ENCODE measurements at regions not wholly inside any gene's neighbourhood (a gene's known extent, or its start where the extent isn't known, plus 50 kb on each side); places are given as distances from the start of the nearest gene placed in this dataset.

GRCh38 chr3:8319935-8320634 lies 181.5 kb upstream of the LMCD1 start:
- no peak for TF ChIP-seq EZH2phosphoT487 (IDR thresholded peaks at IDR 0.05; ENCODE audit: low read depth, severe bottlenecking, unreplicated experiment)
- TF ChIP-seq CTCF (IDR thresholded peaks at IDR 0.05; ENCODE audit: poor library complexity) = no peak
- TF ChIP-seq EZH2 (IDR thresholded peaks at IDR 0.05; ENCODE audit: borderline replicate concordance) = no peak

GRCh38 chr3:8320711-8321458 lies 180.7 kb upstream of the LMCD1 start:
- no peak overlapping the region for H2AFZ ChIP-seq
- 71% methylated on average over 6 of the region's 6 CpGs for WGBS (ENCODE audit: low lambda C conversion rate, missing lambda C conversion rate)
- H3K27ac ChIP-seq = no peak overlapping the region
- DNase-seq (ENCODE audit: low spot score) = no peak
- no peaks in the 10 kb centered on the region for H3K36me3 ChIP-seq (replicated peaks; ENCODE audit: insufficient read depth, low read depth)
- H3K9me3 ChIP-seq (ENCODE audit: low read depth) = no peaks in the 10 kb centered on the region
- no peak overlapping the region for H3K4me3 ChIP-seq
- no peaks in the 10 kb centered on the region for H3K27me3 ChIP-seq
- no peak overlapping the region for H3K4me2 ChIP-seq
- no peaks in the 10 kb centered on the region for H3K4me1 ChIP-seq (ENCODE audit: insufficient read depth)
- no peaks in the 10 kb centered on the region for H3K79me2 ChIP-seq
- no peaks in the 10 kb centered on the region for H4K20me1 ChIP-seq (ENCODE audit: insufficient read depth, poor library complexity, severe bottlenecking)
- H3K9me2 ChIP-seq (replicated peaks; ENCODE audit: insufficient read depth) = no peaks in the 10 kb centered on the region
- no peak for TF ChIP-seq EZH2 (IDR thresholded peaks at IDR 0.05; ENCODE audit: borderline replicate concordance)
- no peak for TF ChIP-seq EZH2phosphoT487 (IDR thresholded peaks at IDR 0.05; ENCODE audit: low read depth, severe bottlenecking, unreplicated experiment)
- TF ChIP-seq CTCF (IDR thresholded peaks at IDR 0.05; ENCODE audit: poor library complexity) = no peak

More at GRCh38 chr3:8319935-8320634, 181.5 kb upstream of the LMCD1 start:
- H3K4me1 ChIP-seq (ENCODE audit: insufficient read depth) = no peaks in the 10 kb centered on the region
- H3K9me3 ChIP-seq (ENCODE audit: low read depth) = no peaks in the 10 kb centered on the region
- H3K9me2 ChIP-seq (replicated peaks; ENCODE audit: insufficient read depth) = no peaks in the 10 kb centered on the region
- no peak overlapping the region for H3K4me3 ChIP-seq
- no peaks in the 10 kb centered on the region for H3K79me2 ChIP-seq
- no peak for DNase-seq (ENCODE audit: low spot score)
- no peak overlapping the region for H3K4me2 ChIP-seq
- H3K27ac ChIP-seq = no peak overlapping the region
- H2AFZ ChIP-seq = no peak overlapping the region
- 57% methylated on average over 2 of the region's 2 CpGs for WGBS (ENCODE audit: low lambda C conversion rate, missing lambda C conversion rate)
- H3K27me3 ChIP-seq = no peaks in the 10 kb centered on the region
- H3K36me3 ChIP-seq (replicated peaks; ENCODE audit: insufficient read depth, low read depth) = no peaks in the 10 kb centered on the region
- no peaks in the 10 kb centered on the region for H4K20me1 ChIP-seq (ENCODE audit: insufficient read depth, poor library complexity, severe bottlenecking)

GRCh38 chr3:8324747-8325146 lies 176.9 kb upstream of the LMCD1 start:
- H4K20me1 ChIP-seq (ENCODE audit: insufficient read depth, poor library complexity, severe bottlenecking) = no peaks in the 10 kb centered on the region
- no peaks in the 10 kb centered on the region for H3K9me3 ChIP-seq (ENCODE audit: low read depth)
- no peak overlapping the region for H3K27ac ChIP-seq
- no peaks in the 10 kb centered on the region for H3K4me1 ChIP-seq (ENCODE audit: insufficient read depth)
- TF ChIP-seq EZH2 (IDR thresholded peaks at IDR 0.05; ENCODE audit: borderline replicate concordance) (no peak), EZH2phosphoT487 (IDR thresholded peaks at IDR 0.05; ENCODE audit: low read depth, severe bottlenecking, unreplicated experiment) (no peak), CTCF (IDR thresholded peaks at IDR 0.05; ENCODE audit: poor library complexity) (peak; percentile 36)
- no peak overlapping the region for H3K4me2 ChIP-seq
- no peak overlapping the region for H2AFZ ChIP-seq
- no peaks in the 10 kb centered on the region for H3K27me3 ChIP-seq
- no peaks in the 10 kb centered on the region for H3K79me2 ChIP-seq
- peak; percentile 45 for DNase-seq (ENCODE audit: low spot score)
- no peak overlapping the region for H3K4me3 ChIP-seq
- H3K36me3 ChIP-seq (replicated peaks; ENCODE audit: insufficient read depth, low read depth) = no peaks in the 10 kb centered on the region
- H3K9me2 ChIP-seq (replicated peaks; ENCODE audit: insufficient read depth) = no peaks in the 10 kb centered on the region
- 79% methylated on average over 3 of the region's 3 CpGs for WGBS (ENCODE audit: low lambda C conversion rate, missing lambda C conversion rate)
